ENCODE measurements at regions not wholly inside any gene's neighbourhood (a gene's known extent, or its start where the extent isn't known, plus 50 kb on each side); places are given as distances from the start of the nearest gene placed in this dataset.

- Histone ChIP-seq H3K27me3 (no peaks in the 10 kb centered on the region), H3K27ac (no peak overlapping the region), H3K4me1 (ENCODE audit: low read depth) (no peaks in the 10 kb centered on the region), H3K36me3 (no peaks in the 10 kb centered on the region), H3K4me3 (no peak overlapping the region), H3K9me3 (ENCODE audit: low read depth) (no peaks in the 10 kb centered on the region)
- TF ChIP-seq CTCF (IDR thresholded peaks at IDR 0.05; ENCODE audit: low read depth, low read length): no peak
- peak in 1 of 2 donors; percentile 63 for DNase-seq (ENCODE audit: low read depth in 1 of 2, low spot score in 1 of 2)
Measured at GRCh38 chr12:58378028-58378427, 436.7 kb downstream of the ATP23 start.

- Histone ChIP-seq H3K27ac (no peak overlapping the region), H3K36me3 (no peaks in the 10 kb centered on the region), H3K4me3 (no peak overlapping the region), H3K9me3 (ENCODE audit: low read depth) (no peaks in the 10 kb centered on the region), H3K27me3 (no peaks in the 10 kb centered on the region), H3K4me1 (ENCODE audit: low read depth) (no peaks in the 10 kb centered on the region)
- DNase-seq (ENCODE audit: low read depth in 1 of 2, low spot score in 1 of 2): no peak
- TF ChIP-seq CTCF (IDR thresholded peaks at IDR 0.05; ENCODE audit: low read depth, low read length): no peak
Measured at GRCh38 chr12:58381546-58381945, 440.2 kb downstream of the ATP23 start.

- H3K36me3 ChIP-seq: no peaks in the 10 kb centered on the region
- no peak overlapping the region for H3K27ac ChIP-seq
- DNase-seq (ENCODE audit: low read depth in 1 of 2, low spot score in 1 of 2): no peak
- no peaks in the 10 kb centered on the region for H3K27me3 ChIP-seq
- no peaks in the 10 kb centered on the region for H3K9me3 ChIP-seq (ENCODE audit: low read depth)
- TF ChIP-seq CTCF (IDR thresholded peaks at IDR 0.05; ENCODE audit: low read depth, low read length): no peak
- no peak overlapping the region for H3K4me3 ChIP-seq
- H3K4me1 ChIP-seq (ENCODE audit: low read depth): no peaks in the 10 kb centered on the region
Measured at GRCh38 chr12:58384196-58384595, 442.8 kb downstream of the ATP23 start.

- no peak for TF ChIP-seq CTCF (IDR thresholded peaks at IDR 0.05; ENCODE audit: low read depth, low read length)
- H3K27ac ChIP-seq: no peak overlapping the region
- no peak for DNase-seq (ENCODE audit: low read depth in 1 of 2, low spot score in 1 of 2)
- H3K27me3 ChIP-seq: no peaks in the 10 kb centered on the region
- no peaks in the 10 kb centered on the region for H3K9me3 ChIP-seq (ENCODE audit: low read depth)
- no peak overlapping the region for H3K4me3 ChIP-seq
- no peaks in the 10 kb centered on the region for H3K4me1 ChIP-seq (ENCODE audit: low read depth)
- H3K36me3 ChIP-seq: no peaks in the 10 kb centered on the region
Measured at GRCh38 chr12:58386136-58386535, 444.8 kb downstream of the ATP23 start.

- H3K4me1 ChIP-seq (ENCODE audit: low read depth): no peaks in the 10 kb centered on the region
- TF ChIP-seq CTCF (IDR thresholded peaks at IDR 0.05; ENCODE audit: low read depth, low read length): no peak
- peak in 1 of 2 donors; percentile 28 for DNase-seq (ENCODE audit: low read depth in 1 of 2, low spot score in 1 of 2)
- no peaks in the 10 kb centered on the region for H3K36me3 ChIP-seq
- H3K4me3 ChIP-seq: no peak overlapping the region
- no peak overlapping the region for H3K27ac ChIP-seq
- no peaks in the 10 kb centered on the region for H3K27me3 ChIP-seq
- no peaks in the 10 kb centered on the region for H3K9me3 ChIP-seq (ENCODE audit: low read depth)
Measured at GRCh38 chr12:58387199-58387598, 445.8 kb downstream of the ATP23 start.

- Histone ChIP-seq H3K9me3 (ENCODE audit: low read depth) (no peaks in the 10 kb centered on the region), H3K4me3 (no peak overlapping the region), H3K27me3 (no peaks in the 10 kb centered on the region), H3K27ac (no peak overlapping the region), H3K36me3 (no peaks in the 10 kb centered on the region), H3K4me1 (ENCODE audit: low read depth) (no peaks in the 10 kb centered on the region)
- TF ChIP-seq CTCF (IDR thresholded peaks at IDR 0.05; ENCODE audit: low read depth, low read length): no peak
- DNase-seq (ENCODE audit: low read depth in 1 of 2, low spot score in 1 of 2): no peak
Measured at GRCh38 chr12:58388261-58388660, 446.9 kb downstream of the ATP23 start.

Data from cardiac muscle cell (in vitro differentiated cells and primary cell).